NT2/D1 (cell line): ENCODE measurements at regions not wholly inside any gene's neighbourhood (a gene's known extent, or its start where the extent isn't known, plus 50 kb on each side); places are given as distances from the start of the nearest gene placed in this dataset.
A peak's percentile ranks its signal among the peaks of the same experiment; 100 is the strongest.

Source experiments
- DNase-seq: peaks from one replicate; pipeline ENCODE4 v3.0.0-alpha.2; 2011; ENCODE audit warnings: low read depth, low spot score
- H3K27me3 ChIP-seq: 2 replicates; pipeline ENCODE4 v1.6.0; 2011; ENCODE audit warnings: mild to moderate bottlenecking; ENCODE audit not compliant: insufficient read length, insufficient read depth
- H3K36me3 ChIP-seq: 2 replicates; pipeline ENCODE4 v1.6.1; 2011; ENCODE audit warnings: mild to moderate bottlenecking, low read length, mixed read lengths; ENCODE audit not compliant: insufficient read depth, insufficient read length
- H3K4me1 ChIP-seq: 2 replicates; pipeline ENCODE4 v1.5.1; 2011; ENCODE audit not compliant: insufficient read depth, insufficient read length
- H3K4me3 ChIP-seq: 2 replicates; pipeline ENCODE4 v1.5.1; 2011; ENCODE audit warnings: low read depth; ENCODE audit not compliant: insufficient read length
- H3K9ac ChIP-seq: 2 replicates; pipeline ENCODE4 v1.6.0; 2011; ENCODE audit warnings: low read depth; ENCODE audit not compliant: insufficient read length
- H3K9me3 ChIP-seq: 2 replicates; pipeline ENCODE4 v1.5.1; 2011; ENCODE audit warnings: mild to moderate bottlenecking, low read length; ENCODE audit not compliant: insufficient read depth
- SUZ12 ChIP-seq: IDR thresholded peaks from 2 replicates; pipeline ENCODE4 v1.6.1; 2011; ENCODE audit not compliant: insufficient read length, insufficient read depth; ENCODE audit errors: extremely low read depth
- YY1 ChIP-seq: IDR thresholded peaks from 2 replicates; pipeline ENCODE4 v1.6.1; 2011; ENCODE audit not compliant: insufficient read length, insufficient read depth
- ZNF274 ChIP-seq: IDR thresholded peaks from 2 replicates; pipeline ENCODE4 v1.6.1; 2011; ENCODE audit warnings: mild to moderate bottlenecking, low read depth, low read length

DNA sequence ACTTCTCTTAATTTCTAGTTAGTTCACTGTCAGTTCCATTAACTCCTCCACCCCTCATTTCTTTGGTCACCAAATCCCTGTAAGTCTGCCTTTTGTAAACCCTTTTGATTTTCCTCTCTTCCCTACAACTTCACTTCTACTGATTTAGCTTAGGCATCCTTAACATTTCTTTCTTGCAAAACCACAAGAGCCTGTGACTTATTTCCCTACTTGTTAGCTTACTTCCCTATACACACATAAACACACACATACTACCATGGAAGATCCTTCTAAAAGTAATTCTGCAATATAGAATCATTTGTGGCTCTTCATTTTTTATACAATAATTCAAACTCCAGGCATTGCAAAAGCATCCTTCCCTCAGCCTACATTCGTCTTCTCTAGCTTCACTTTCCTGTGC, 494.3 kb upstream of the USP15 start:
- H3K4me3 ChIP-seq = no peak overlapping the region
- H3K4me1 ChIP-seq = no peaks in the 10 kb centered on the region
- H3K27me3 ChIP-seq = no peaks in the 10 kb centered on the region
- 0 out of 2 replicates have a peak, but pooled peaks cover 10% of the 10 kb centered on the region for H3K9me3 ChIP-seq
- H3K36me3 ChIP-seq = no peaks in the 10 kb centered on the region
- no peak for DNase-seq
- no peak for TF ChIP-seq ZNF274
- no peak for TF ChIP-seq SUZ12
- no peak for TF ChIP-seq YY1
- H3K9ac ChIP-seq = no peak overlapping the region

- Histone ChIP-seq H3K36me3 (no peaks in the 10 kb centered on the region), H3K4me3 (no peak overlapping the region), H3K4me1 (no peaks in the 10 kb centered on the region), H3K27me3 (no peaks in the 10 kb centered on the region), H3K9me3 (no peaks in the 10 kb centered on the region), H3K9ac (no peak overlapping the region)
- no peak for DNase-seq
- TF ChIP-seq YY1 (no peak), SUZ12 (no peak), ZNF274 (no peak)
Measured at GRCh38 chr12:61780435-61780834, 479.8 kb upstream of the USP15 start.

DNA sequence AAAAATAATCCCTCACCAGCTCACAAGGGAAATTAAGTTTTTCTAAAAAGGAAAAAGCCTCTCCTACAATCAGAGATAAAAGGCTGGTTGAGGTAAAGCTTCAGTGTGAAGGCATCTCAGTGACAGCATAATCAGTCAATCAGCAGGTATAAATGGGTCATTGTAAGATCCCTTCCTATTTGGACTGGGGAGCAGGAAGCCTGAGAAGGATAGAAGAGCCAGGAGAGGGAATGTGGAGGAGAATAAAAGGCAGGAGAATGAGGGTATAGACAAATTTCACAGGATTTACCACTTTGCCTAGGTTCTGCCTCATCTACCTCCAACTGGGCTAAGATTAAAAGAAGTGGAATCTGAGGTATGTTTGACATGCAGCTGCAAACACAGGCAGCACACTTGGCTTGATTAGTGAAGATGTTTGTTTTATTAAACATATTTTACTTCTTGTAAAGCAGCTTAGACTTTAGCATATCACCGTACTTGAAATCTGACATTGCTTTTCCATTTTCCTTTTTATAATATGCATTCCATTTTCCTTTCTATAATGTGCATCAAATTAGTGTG, 479.1 kb upstream of the USP15 start:
- H3K36me3 ChIP-seq = no peaks in the 10 kb centered on the region
- H3K9me3 ChIP-seq = no peaks in the 10 kb centered on the region
- DNase-seq = peak; percentile 16
- H3K9ac ChIP-seq = no peak overlapping the region
- no peaks in the 10 kb centered on the region for H3K27me3 ChIP-seq
- H3K4me3 ChIP-seq = no peak overlapping the region
- no peaks in the 10 kb centered on the region for H3K4me1 ChIP-seq
- TF ChIP-seq ZNF274 = no peak
- TF ChIP-seq SUZ12 = no peak
- TF ChIP-seq YY1 = no peak

GRCh38 chr12:61796846-61797245, 463.4 kb upstream of the USP15 start:
- H3K4me1 ChIP-seq = no peaks in the 10 kb centered on the region
- H3K27me3 ChIP-seq = no peaks in the 10 kb centered on the region
- no peak for DNase-seq
- H3K9me3 ChIP-seq = no peaks in the 10 kb centered on the region
- H3K4me3 ChIP-seq = no peak overlapping the region
- TF ChIP-seq SUZ12 (no peak), ZNF274 (no peak), YY1 (no peak)
- no peaks in the 10 kb centered on the region for H3K36me3 ChIP-seq
- no peak overlapping the region for H3K9ac ChIP-seq

- no peak overlapping the region for H3K4me3 ChIP-seq
- H3K9ac ChIP-seq = no peak overlapping the region
- H3K4me1 ChIP-seq = no peaks in the 10 kb centered on the region
- no peaks in the 10 kb centered on the region for H3K27me3 ChIP-seq
- TF ChIP-seq YY1 (no peak), SUZ12 (no peak), ZNF274 (no peak)
- no peak for DNase-seq
- H3K36me3 ChIP-seq = no peaks in the 10 kb centered on the region
- no peaks in the 10 kb centered on the region for H3K9me3 ChIP-seq
Measured at GRCh38 chr12:61797266-61797665, 462.9 kb upstream of the USP15 start.

DNA sequence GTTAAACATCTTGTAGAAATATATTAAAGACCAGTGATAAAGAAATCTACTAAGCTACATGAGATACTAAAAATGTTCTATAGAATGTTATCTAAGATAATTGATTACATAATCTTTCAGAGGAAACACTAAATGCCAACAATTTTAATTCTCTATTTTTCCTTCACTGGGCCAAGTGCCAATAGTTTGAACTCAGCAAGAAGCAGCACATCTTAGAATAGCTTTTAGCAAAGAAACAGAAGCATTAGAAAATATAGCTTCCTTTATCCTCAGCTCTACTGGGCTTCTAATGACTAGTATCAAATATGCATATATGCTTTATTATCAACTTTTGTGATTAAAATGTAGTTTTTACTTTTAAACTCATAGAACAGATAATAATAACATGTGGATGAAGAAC, 461.4 kb upstream of the USP15 start:
- no peaks in the 10 kb centered on the region for H3K4me1 ChIP-seq

DNA sequence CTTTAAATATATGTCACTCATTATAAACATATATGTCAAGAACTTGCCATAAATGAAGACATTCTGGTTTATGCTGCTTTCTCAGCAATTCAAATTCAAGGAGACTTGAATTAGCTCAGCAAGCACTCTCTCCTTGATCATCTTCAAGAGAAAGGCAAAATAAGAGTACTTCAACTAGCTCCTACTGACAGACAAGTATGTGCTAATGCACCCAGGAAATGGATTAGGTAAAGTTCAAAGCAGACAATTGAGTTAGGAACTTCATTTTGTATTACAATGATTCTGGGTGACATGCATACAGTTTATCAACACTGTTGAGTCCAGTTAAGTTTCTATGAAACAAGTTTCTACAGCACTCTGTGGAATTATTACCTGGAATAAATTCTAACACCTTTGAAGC, 455.9 kb upstream of the USP15 start:
- H3K4me3 ChIP-seq = no peak overlapping the region
- H3K9me3 ChIP-seq = peaks cover 13% of the 10 kb centered on the region; the same call in 1 of the 2 replicates
- no peaks in the 10 kb centered on the region for H3K4me1 ChIP-seq
- H3K36me3 ChIP-seq = no peaks in the 10 kb centered on the region
- H3K9ac ChIP-seq = no peak overlapping the region
- no peaks in the 10 kb centered on the region for H3K27me3 ChIP-seq
- peak; percentile 22 for DNase-seq
- no peak for TF ChIP-seq ZNF274
- no peak for TF ChIP-seq YY1
- no peak for TF ChIP-seq SUZ12

More for the DNA sequence above, 461.4 kb upstream of the USP15 start:
- H3K27me3 ChIP-seq = no peaks in the 10 kb centered on the region
- no peak overlapping the region for H3K4me3 ChIP-seq
- H3K36me3 ChIP-seq = no peaks in the 10 kb centered on the region
- no peak overlapping the region for H3K9ac ChIP-seq
- DNase-seq = no peak
- no peaks in the 10 kb centered on the region for H3K9me3 ChIP-seq
- TF ChIP-seq SUZ12 = no peak
- no peak for TF ChIP-seq ZNF274
- no peak for TF ChIP-seq YY1
